ENCODE measurements at regions not wholly inside any gene's neighbourhood (a gene's known extent, or its start where the extent isn't known, plus 50 kb on each side); places are given as distances from the start of the nearest gene placed in this dataset.

DNA sequence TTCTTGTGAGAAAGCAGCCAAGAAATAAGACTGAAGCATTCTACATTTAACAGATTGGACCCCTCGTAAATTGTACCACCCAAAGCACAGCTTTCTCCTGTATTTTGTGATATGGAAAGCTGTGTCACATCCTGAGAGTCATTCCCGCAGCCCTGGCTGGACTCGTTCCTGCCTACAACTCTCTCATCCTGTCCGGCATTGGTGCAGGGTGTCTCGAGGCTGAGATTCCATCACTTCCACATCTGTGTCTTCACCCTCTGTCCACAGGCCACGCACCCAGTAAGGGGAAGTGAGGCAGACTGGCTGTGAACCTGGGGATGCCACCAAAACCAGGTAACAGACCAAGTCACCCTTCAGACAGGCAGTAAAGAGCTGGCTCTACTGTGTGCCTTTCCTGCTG lies 146.2 kb upstream of the KLF6 start:
- TF ChIP-seq POLR2AphosphoS5 (IDR thresholded peaks at IDR 0.05; ENCODE audit: insufficient read depth, low read depth, low read length) (no peak), POLR2A (IDR thresholded peaks at IDR 0.05; ENCODE audit: low read depth, low read length) (no peak)
